ENCODE measurements at regions not wholly inside any gene's neighbourhood (a gene's known extent, or its start where the extent isn't known, plus 50 kb on each side); places are given as distances from the start of the nearest gene placed in this dataset.
A peak's percentile ranks its signal among the peaks of the same experiment; 100 is the strongest.
"Not testable (repeated sequence)": the region's sequence is repeated elsewhere in the genome, so short reads cannot be mapped to it uniquely, and the experiment has no call there.

GRCh38 chrY:5890655-5891054 is 355.4 kb upstream of the TSPY2 start:
- H4K5ac ChIP-seq (ENCODE audit: insufficient read length, low read depth, low read length); H3K27ac ChIP-seq (ENCODE audit: low read depth, low read length); H3K27me3 ChIP-seq (replicated peaks in 1 of 4; ENCODE audit: control insufficient read depth in 3 of 4, extremely low read depth in 1 of 4, insufficient read depth in 3 of 4, low read length in 3 of 4); H3K36me3 ChIP-seq (ENCODE audit: control insufficient read depth in 2 of 4, insufficient read depth in 4 of 4, low read length in 3 of 4); H3K23ac ChIP-seq (ENCODE audit: insufficient read length); H2BK20ac ChIP-seq (ENCODE audit: low read length); H3K18ac ChIP-seq (ENCODE audit: extremely low read depth, low read length); H3K4ac ChIP-seq (replicated peaks; ENCODE audit: insufficient read length, low read depth, low read length); H2AFZ ChIP-seq (ENCODE audit: low read length); H3K4me3 ChIP-seq (ENCODE audit: extremely low read depth in 1 of 4, insufficient read depth in 2 of 4, low read depth in 3 of 4, low read length in 4 of 4); H2BK15ac ChIP-seq (ENCODE audit: low read length); H3K14ac ChIP-seq (ENCODE audit: insufficient read length); H2BK120ac ChIP-seq (replicated peaks; ENCODE audit: low read depth, low read length); DNase-seq (ENCODE audit: low read depth in 1 of 2, low spot score in 2 of 2); H3K4me2 ChIP-seq (ENCODE audit: insufficient read depth in 1 of 2, low read depth in 2 of 2, low read length in 2 of 2); CTCF ChIA-PET (ENCODE audit: partially characterized antibody); H2BK12ac ChIP-seq (ENCODE audit: low read depth, low read length); H3K4me1 ChIP-seq (replicated peaks in 1 of 4; ENCODE audit: control insufficient read depth in 3 of 4, insufficient read depth in 4 of 4, low read length in 3 of 4); H4K8ac ChIP-seq (ENCODE audit: extremely low read depth, insufficient read depth, low read length); H4K20me1 ChIP-seq (replicated peaks in 1 of 2; ENCODE audit: control insufficient read depth in 1 of 2, insufficient read depth in 2 of 2, low read length in 2 of 2); H2AK5ac ChIP-seq (ENCODE audit: low read depth, low read length); POLR2A ChIA-PET (ENCODE audit: partially characterized antibody); H4K91ac ChIP-seq (replicated peaks; ENCODE audit: insufficient read length, low read length); H3K23me2 ChIP-seq (ENCODE audit: low read depth, low read length); H3K9ac ChIP-seq (replicated peaks in 1 of 4; ENCODE audit: extremely low read depth in 1 of 4, low read depth in 3 of 4, low read length in 3 of 4); H3K56ac ChIP-seq (replicated peaks; ENCODE audit: insufficient read length, low read depth, low read length); H3K79me2 ChIP-seq (ENCODE audit: control insufficient read depth in 1 of 2, insufficient read depth in 2 of 2, low read length in 2 of 2); H3K79me1 ChIP-seq (ENCODE audit: low read depth, low read length); H3K9me3 ChIP-seq (ENCODE audit: insufficient read depth in 2 of 2, low read depth in 1 of 2, low read length in 1 of 2); H2BK5ac ChIP-seq (ENCODE audit: low read depth, low read length): not testable (repeated sequence)
- peak; percentile 48 to 58 for TF ChIP-seq RAD21 (IDR thresholded peaks at IDR 0.05 in 1 of 2, conservative IDR thresholded peaks at IDR 0.05 in 1 of 2; ENCODE audit: low read depth in 2 of 2, low read length in 2 of 2)
- peak; percentile 9 to 16 (median 15); a peak in 3 of 4 replicates for TF ChIP-seq CTCF (IDR thresholded peaks at IDR 0.05; ENCODE audit: control extremely low read depth in 1 of 3, insufficient read depth in 1 of 3, low read depth in 1 of 3, low read length in 3 of 3)
- peak; percentile 100 for FAIRE-seq
- WGBS, 2 experiments (ENCODE audit: extremely low coverage in 1 of 2, insufficient coverage in 1 of 2, insufficient read length in 1 of 2, insufficient replicate concordance in 2 of 2, low coverage in 1 of 2, low lambda C conversion rate in 2 of 2, missing lambda C conversion rate in 1 of 2) = 60% methylated on average over 1 of the region's 1 CpG; no CpG with 5 or more reads in 1 of the 2 experiments

All from H1 (cell line).